ENCODE measurements at regions not wholly inside any gene's neighbourhood (a gene's known extent, or its start where the extent isn't known, plus 50 kb on each side); places are given as distances from the start of the nearest gene placed in this dataset.

- no peak overlapping the region for H3K27ac Mint-ChIP-seq
- Histone ChIP-seq H3K4me2 (no peak overlapping the region), H3K4me3 (no peak overlapping the region), H3K9me2 (ENCODE audit: insufficient read depth) (no peaks in the 10 kb centered on the region), H3K27ac (ENCODE audit: low read depth) (no peak overlapping the region), H2AFZ (no peak overlapping the region), H4K20me1 (replicated peaks; ENCODE audit: insufficient read depth) (no peaks in the 10 kb centered on the region), H3K36me3 (ENCODE audit: insufficient read depth) (no peaks in the 10 kb centered on the region), H3K27me3 (ENCODE audit: insufficient read depth) (no peaks in the 10 kb centered on the region), H3K4me1 (ENCODE audit: insufficient read depth) (no peaks in the 10 kb centered on the region), H3F3A (replicated peaks; ENCODE audit: low read depth) (no peaks in the 10 kb centered on the region), H3K79me2 (replicated peaks; ENCODE audit: insufficient read depth) (no peaks in the 10 kb centered on the region)
- ATAC-seq: no peak
- H3K27me3 Mint-ChIP-seq (ENCODE audit: insufficient read depth, low read depth, poor library complexity): peaks cover 10% of the 10 kb centered on the region
- TF ChIP-seq EZH2phosphoT487 (IDR thresholded peaks at IDR 0.05; ENCODE audit: unreplicated experiment) (no peak), POLR2AphosphoS5 (IDR thresholded peaks at IDR 0.05; ENCODE audit: low read depth) (no peak), STAT1 (IDR thresholded peaks at IDR 0.05; ENCODE audit: unreplicated experiment) (no peak), CTCF (conservative IDR thresholded peaks at IDR 0.05; ENCODE audit: low read depth in 2 of 2) (no peak), EZH2 (IDR thresholded peaks at IDR 0.05; ENCODE audit: low read depth, unreplicated experiment) (no peak), NANOG (IDR thresholded peaks at IDR 0.05; ENCODE audit: borderline replicate concordance) (no peak), ZNF462 (CRISPR knock-in tag; IDR thresholded peaks at IDR 0.05) (no peak), CREB1 (CRISPR knock-in tag; IDR thresholded peaks at IDR 0.05; ENCODE audit: low read depth) (no peak), JUNB (IDR thresholded peaks at IDR 0.05; ENCODE audit: unreplicated experiment) (no peak), ETS1 (IDR thresholded peaks at IDR 0.05) (no peak), REST (IDR thresholded peaks at IDR 0.05; ENCODE audit: unreplicated experiment) (no peak), ZNF331 (CRISPR knock-in tag; IDR thresholded peaks at IDR 0.05; ENCODE audit: low read depth) (no peak), ZNF114 (CRISPR knock-in tag; IDR thresholded peaks at IDR 0.05) (no peak)
- H3K4me1 Mint-ChIP-seq: no peaks in the 10 kb centered on the region; the same call in 2 of the 3 replicates
- H3K9me3 Mint-ChIP-seq: no peaks in the 10 kb centered on the region
- H3K36me3 Mint-ChIP-seq (ENCODE audit: low read depth): no peaks in the 10 kb centered on the region
- H3K4me3 Mint-ChIP-seq: no peak overlapping the region
- DNase-seq (ENCODE audit: low spot score): no peak
These were observed 83.5 kb upstream of the SLC22A23 start for GRCh38 chr6:3540253-3540820.
